DOHH2 (cell line): ENCODE measurements at regions not wholly inside any gene's neighbourhood (a gene's known extent, or its start where the extent isn't known, plus 50 kb on each side); places are given as distances from the start of the nearest gene placed in this dataset.

Experiments used
- EZH2phosphoT487 ChIP-seq: fragments of 200-600 bp; sonication (generic); IDR thresholded peaks from 2 replicates; pipeline ENCODE4 v1.6.1; 2017; ENCODE audit warnings: borderline replicate concordance, mild to moderate bottlenecking, antibody characterized with exemption, low read length, moderate library complexity, mixed read lengths
- TF ChIP-seq, protein P1 (sequence below): fragments of 200-600 bp; sonication (generic); IDR thresholded peaks from one replicate; pipeline ENCODE4 v1.5.1; 2014; ENCODE audit warnings: antibody characterized with exemption, mild to moderate bottlenecking, low read depth, low read length; ENCODE audit not compliant: poor library complexity, severe bottlenecking

DNA sequence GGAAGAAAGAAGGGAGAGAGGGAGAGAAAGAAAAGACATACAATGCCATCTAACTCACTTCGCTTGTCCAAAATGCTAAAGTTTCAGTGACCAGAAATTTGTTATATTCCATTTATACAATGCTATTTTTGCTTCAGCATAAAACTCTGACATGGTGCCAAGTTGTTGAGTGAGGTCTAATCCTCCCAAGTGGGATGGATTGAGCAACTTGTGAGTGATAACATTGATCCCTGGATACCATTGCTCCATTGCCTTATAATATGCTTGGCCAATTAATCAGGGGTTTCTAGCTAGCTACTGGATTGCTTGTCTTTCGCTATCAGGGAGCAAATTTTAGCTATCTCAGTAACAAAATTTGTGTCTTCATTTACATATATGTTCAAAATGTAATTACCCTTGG, 615.6 kb upstream of the DPPA4 start:
- TF ChIP-seq, protein P1, sequence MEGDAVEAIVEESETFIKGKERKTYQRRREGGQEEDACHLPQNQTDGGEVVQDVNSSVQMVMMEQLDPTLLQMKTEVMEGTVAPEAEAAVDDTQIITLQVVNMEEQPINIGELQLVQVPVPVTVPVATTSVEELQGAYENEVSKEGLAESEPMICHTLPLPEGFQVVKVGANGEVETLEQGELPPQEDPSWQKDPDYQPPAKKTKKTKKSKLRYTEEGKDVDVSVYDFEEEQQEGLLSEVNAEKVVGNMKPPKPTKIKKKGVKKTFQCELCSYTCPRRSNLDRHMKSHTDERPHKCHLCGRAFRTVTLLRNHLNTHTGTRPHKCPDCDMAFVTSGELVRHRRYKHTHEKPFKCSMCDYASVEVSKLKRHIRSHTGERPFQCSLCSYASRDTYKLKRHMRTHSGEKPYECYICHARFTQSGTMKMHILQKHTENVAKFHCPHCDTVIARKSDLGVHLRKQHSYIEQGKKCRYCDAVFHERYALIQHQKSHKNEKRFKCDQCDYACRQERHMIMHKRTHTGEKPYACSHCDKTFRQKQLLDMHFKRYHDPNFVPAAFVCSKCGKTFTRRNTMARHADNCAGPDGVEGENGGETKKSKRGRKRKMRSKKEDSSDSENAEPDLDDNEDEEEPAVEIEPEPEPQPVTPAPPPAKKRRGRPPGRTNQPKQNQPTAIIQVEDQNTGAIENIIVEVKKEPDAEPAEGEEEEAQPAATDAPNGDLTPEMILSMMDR, result no peak
- TF ChIP-seq EZH2phosphoT487, result no peak
